Left renal pelvis (tissue), 4 donors: ENCODE measurements at regions not wholly inside any gene's neighbourhood (a gene's known extent, or its start where the extent isn't known, plus 50 kb on each side); places are given as distances from the start of the nearest gene placed in this dataset.

Experiments
- DNase-seq, 4 donors: peaks; one replicate each; pipeline ENCODE4 v3.0.0-alpha.2; 2013; ENCODE audit warnings: low read depth in 4 of 4, low spot score in 3 of 4

- DNase-seq = no peak
These were observed 1057.2 kb downstream of the NAALADL2 start for GRCh38 chr3:175916191-175916934.

DNA sequence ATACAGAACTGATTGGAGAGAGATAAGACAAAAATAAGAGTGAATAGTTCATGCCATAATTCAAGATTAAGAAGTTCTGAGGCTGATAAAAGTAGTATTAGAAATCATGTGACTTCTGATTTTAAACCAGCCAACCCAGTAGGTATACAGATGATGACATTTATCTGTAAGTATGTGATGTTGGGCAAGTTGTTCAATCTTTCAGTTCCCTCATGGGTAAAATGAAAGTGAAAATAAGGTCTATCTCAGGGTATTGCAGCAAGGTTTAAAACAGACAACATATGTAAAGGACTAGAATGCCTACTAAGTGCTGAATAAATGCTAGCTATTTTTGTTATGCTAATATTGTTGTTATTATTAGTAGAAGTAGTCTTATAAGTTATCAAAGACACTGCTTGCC is 1055.7 kb downstream of the NAALADL2 start:
- DNase-seq = no peak

GRCh38 chr3:175913286-175913685 is 1054.2 kb downstream of the NAALADL2 start:
- DNase-seq = no peak

DNA sequence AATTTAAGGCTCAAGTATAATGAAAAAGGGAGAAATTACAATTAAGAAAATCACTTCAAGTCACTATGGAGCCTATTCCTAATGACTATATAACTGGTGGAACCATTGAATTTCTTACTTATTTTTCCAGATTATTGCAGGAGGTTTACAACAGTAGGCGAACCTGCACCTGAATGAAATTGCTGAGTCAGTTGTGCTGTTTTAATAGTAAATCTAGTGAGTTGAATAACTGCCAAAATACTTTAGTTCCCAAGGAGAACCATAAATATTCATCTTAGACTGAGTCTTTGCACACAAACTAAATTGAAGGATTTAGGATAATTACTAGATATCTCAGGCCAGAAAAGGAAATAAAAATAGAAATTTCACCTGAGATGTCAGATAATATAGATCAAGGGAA is 1052.8 kb downstream of the NAALADL2 start:
- DNase-seq = no peak

- DNase-seq = no peak
These were observed 1043.1 kb downstream of the NAALADL2 start for GRCh38 chr3:175902226-175902625.

DNA sequence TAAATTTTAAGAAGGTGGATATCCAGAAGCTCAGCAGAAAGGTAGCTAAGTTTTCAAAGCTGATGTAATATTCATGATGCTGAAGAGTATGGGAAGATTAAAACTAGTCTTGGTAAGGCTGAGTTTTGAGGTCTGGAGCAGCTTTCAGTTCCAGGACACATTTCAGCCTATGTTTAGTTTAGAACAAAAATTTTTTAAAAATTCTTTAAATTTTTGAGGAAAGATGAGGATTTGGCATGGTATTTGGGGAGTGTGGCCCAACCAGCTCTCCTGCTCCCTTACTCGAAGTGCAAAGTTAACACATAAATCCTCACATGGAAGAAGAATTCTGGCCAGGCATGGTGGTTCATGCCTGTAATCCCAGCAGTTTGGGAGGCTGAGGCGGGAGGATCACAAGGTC is 1039.1 kb downstream of the NAALADL2 start:
- DNase-seq = no peak

DNA sequence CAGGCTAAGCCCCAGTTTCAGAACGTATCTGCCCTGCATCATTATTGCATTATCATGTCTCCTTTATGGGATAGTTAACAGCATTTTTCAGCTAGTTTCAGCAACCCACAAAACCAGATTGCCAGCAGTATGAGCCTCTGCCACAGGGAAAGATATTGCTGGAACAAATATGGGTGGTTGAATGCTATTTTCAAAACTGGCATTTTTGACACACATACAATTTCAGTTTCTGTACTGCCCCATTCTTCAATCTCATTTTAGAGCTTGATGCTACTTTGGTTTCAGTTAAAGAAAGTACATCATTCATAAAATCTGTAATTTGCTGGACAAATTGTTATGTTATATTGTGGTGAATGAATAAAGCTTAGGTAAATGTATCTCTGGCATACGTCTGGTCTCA is 1037.5 kb downstream of the NAALADL2 start:
- DNase-seq = no peak

DNA sequence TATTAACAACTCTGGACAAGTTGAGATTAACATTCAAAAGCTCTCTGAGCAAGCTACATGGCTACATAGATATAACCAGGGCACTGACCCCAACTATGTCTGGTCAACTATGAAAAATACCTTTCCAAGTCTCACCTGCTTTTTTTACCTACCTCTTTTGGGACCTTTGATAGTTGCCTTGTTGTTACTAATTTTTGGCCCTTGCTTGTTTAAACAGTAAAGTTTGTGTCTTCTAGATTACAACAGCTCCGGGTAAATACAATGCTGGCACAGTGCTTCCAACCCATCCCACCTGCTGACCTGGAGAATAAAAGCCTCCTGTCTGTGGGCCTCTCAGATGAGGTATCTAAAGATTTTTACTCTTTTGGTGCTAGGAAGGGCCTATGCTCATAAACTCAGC is 1036.6 kb downstream of the NAALADL2 start:
- DNase-seq = no peak

DNA sequence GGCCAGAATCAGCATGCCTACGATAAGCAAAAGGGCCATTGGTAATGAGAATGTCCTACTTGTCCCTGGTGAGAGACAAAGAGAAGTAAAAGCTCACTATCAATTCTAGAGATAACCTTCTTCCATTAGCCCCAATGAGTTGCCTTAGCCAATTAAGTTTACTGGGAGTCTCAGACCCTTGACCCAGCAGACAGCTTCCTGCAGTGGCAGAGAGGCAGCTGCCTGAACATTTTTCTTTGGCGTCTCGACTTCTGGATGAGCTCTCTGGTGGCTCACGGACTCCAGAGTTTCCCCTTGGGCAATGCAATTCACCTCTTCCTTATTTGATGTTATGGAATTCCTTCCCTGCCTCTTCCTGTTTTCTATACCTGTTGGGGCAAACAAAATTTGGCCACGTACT is 1034.4 kb downstream of the NAALADL2 start:
- DNase-seq = no peak

GRCh38 chr3:175890066-175890465 is 1030.9 kb downstream of the NAALADL2 start:
- no peak for DNase-seq

DNA sequence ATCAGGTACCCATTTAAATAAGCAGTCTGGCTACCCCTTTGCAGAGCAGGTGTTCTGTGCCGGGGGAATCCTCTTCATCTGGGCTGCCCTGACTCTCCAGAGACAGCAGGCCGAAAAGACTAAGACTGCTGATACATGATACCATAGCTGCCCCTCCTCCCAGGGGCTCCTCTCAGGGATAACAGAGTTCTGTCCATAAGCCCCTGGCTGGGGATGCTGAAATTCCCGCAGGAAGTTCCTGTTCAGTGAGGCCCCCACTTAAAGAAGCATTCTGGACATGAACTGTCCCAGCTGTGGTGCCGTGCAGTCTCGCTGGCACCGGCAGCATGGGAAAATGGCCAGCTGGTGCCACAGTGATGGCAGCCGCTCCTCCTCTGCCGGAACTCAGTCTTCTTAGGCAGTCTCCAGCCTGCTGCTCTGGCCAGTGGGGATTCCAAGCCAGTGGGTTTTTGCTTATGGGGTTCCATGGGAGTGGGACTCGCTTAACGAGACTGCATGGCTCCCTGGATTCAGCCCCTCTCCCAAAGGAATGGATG is 1026.2 kb downstream of the NAALADL2 start:
- DNase-seq = no peak

DNA sequence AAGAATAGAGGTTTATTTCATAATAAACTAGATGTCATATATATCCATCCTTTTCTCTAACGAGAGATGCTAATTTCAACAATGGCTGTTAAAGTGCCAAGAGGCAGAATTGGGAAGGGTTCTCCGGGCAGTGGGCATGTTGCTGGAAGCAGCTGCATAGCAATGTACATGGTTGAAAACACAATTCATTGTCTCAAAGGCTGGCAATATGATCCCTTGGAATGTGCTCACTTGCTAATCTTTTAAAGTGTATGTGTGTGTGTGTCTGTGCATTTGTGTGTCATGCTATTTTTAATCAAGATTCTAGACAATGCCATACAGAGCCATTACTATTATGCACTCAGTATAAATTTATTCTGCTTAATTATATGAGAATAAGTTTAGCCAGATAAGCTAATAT is 1020.3 kb downstream of the NAALADL2 start:
- no peak for DNase-seq

GRCh38 chr3:175869404-175869803 is 1010.3 kb downstream of the NAALADL2 start:
- DNase-seq = no peak

GRCh38 chr3:175868626-175869025 is 1009.5 kb downstream of the NAALADL2 start:
- DNase-seq = no peak

GRCh38 chr3:175865724-175866123 is 1006.6 kb downstream of the NAALADL2 start:
- DNase-seq = no peak

GRCh38 chr3:175861916-175862315 is 1002.8 kb downstream of the NAALADL2 start:
- DNase-seq = no peak
